Type B pancreatic cell (in vitro differentiated cells): ENCODE measurements at regions not wholly inside any gene's neighbourhood (a gene's known extent, or its start where the extent isn't known, plus 50 kb on each side); places are given as distances from the start of the nearest gene placed in this dataset.

Source experiments
- DNase-seq: peaks from one replicate; pipeline ENCODE4 v3.0.0; 2021; ENCODE audit warnings: mixed read lengths; ENCODE audit not compliant: unreplicated experiment; ENCODE audit errors: extremely low spot score
- H3K27ac Mint-ChIP-seq: 2 replicates; pipeline ENCODE4 v1.8.0; 2021; ENCODE audit warnings: mild to moderate bottlenecking, mixed read lengths
- H3K27me3 Mint-ChIP-seq: 2 replicates; pipeline ENCODE4 v1.8.0; 2021; ENCODE audit warnings: mixed read lengths
- H3K36me3 Mint-ChIP-seq: 2 replicates; pipeline ENCODE4 v1.8.0; 2021; ENCODE audit warnings: mixed read lengths
- H3K4me1 Mint-ChIP-seq: one replicate; pipeline ENCODE4 v1.8.0; 2021; ENCODE audit warnings: mixed read lengths; ENCODE audit not compliant: unreplicated experiment
- H3K4me3 Mint-ChIP-seq: 2 replicates; pipeline ENCODE4 v1.8.0; 2021; ENCODE audit warnings: mild to moderate bottlenecking, mixed read lengths
- H3K9me3 Mint-ChIP-seq: 2 replicates; pipeline ENCODE4 v1.8.0; 2021; ENCODE audit warnings: mixed read lengths
- TF ChIP-seq, protein P1 (sequence below): fragments of 200-600 bp; sonication (generic); conservative IDR thresholded peaks from 2 replicates; pipeline ENCODE4 v1.5.0; 2021; ENCODE audit warnings: antibody characterized with exemption, mild to moderate bottlenecking

DNA sequence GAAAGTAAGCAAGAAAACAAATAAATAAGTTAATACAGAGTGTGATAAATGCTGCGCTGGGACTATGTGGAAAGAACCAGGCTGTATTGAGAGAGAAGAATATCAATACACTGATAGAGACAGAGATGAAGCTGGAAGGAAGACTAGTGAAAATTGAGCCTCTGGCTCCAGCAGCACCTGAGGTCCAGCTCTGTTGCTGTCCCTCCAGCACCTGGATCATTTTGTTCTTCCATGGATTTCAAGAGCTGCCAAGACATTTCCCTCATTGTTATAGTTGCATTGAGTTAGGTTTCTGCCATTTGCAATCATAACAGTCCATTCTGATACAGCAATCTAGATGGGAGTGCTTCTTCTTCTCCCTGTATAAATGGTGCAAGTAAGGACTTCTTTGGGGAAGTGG, 242.7 kb upstream of the FGGY start:
- DNase-seq, result no peak
- H3K9me3 Mint-ChIP-seq, result no peaks in the 10 kb centered on the region
- peaks cover 60% of the 10 kb centered on the region for H3K4me1 Mint-ChIP-seq
- H3K36me3 Mint-ChIP-seq, result no peaks in the 10 kb centered on the region
- H3K27ac Mint-ChIP-seq, result no peak overlapping the region
- TF ChIP-seq, protein P1, sequence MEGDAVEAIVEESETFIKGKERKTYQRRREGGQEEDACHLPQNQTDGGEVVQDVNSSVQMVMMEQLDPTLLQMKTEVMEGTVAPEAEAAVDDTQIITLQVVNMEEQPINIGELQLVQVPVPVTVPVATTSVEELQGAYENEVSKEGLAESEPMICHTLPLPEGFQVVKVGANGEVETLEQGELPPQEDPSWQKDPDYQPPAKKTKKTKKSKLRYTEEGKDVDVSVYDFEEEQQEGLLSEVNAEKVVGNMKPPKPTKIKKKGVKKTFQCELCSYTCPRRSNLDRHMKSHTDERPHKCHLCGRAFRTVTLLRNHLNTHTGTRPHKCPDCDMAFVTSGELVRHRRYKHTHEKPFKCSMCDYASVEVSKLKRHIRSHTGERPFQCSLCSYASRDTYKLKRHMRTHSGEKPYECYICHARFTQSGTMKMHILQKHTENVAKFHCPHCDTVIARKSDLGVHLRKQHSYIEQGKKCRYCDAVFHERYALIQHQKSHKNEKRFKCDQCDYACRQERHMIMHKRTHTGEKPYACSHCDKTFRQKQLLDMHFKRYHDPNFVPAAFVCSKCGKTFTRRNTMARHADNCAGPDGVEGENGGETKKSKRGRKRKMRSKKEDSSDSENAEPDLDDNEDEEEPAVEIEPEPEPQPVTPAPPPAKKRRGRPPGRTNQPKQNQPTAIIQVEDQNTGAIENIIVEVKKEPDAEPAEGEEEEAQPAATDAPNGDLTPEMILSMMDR, result no peak
- H3K27me3 Mint-ChIP-seq, result no peaks in the 10 kb centered on the region
- H3K4me3 Mint-ChIP-seq, result no peak overlapping the region

DNA sequence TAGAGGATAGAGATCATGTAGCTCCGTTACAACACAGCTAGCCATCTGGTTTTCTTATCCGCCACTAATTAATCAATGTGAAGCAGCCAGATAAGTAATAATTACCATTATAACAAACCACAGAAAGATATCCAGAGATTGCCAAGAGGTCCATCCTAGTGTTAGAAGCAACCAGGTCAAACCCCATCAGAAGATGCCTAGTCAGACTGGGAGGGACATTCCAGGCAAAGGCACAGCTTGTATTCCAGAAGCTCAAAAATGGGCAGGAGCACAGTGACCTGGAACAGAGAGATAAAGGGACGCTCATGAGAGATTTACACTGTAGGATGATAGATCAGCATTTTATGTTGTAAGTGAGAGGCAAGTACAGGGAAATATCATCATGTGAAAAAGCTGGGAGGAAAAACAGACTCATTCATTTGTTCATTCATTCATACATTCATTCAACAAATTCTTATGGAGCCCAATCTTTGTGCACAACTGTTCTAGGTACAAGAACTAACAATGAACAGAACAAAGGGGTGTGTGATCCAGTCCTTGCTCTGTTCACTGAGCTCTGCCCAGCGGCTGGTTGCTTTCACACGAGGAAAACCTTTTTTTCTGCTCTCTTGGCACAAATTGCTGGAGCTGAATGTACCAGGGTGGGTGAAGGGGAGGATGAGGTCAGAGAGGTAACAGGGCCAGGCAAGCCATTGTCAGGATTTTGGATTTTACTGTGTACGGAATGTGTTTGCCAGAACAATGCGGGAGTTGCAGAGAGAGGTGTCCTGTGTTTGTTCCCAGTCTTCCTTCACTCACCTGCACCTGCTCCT, 240.8 kb upstream of the FGGY start:
- Mint-ChIP-seq H3K4me1 (peaks cover 70% of the 10 kb centered on the region), H3K27me3 (no peaks in the 10 kb centered on the region), H3K9me3 (peaks cover 2% of the 10 kb centered on the region), H3K27ac (peak overlapping the region; percentile 50), H3K4me3 (no peak overlapping the region), H3K36me3 (no peaks in the 10 kb centered on the region)
- TF ChIP-seq, protein P1, result no peak
- no peak for DNase-seq

DNA sequence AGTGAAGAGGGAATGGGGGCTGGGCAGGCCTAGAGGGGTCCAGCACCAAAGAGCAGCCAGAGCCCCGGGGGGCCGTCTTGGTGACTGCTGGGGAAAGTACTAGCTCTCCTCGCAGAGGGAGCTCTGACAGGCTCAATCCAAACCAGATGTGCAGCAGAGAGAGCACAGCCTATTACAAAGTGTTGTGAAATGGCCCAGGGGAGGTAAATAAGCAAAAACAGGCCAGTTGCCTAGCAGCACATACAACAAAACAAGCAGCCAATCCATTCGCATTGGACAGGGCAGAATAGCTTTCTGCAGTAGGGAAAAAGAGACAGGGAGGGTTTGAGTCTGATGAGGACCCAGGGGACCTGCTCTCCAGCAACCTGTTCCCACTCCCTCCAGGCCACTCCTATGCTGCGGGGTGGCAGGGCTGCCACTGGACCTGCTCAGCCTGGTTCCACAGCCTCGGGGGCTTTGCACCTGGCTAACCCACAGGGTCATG, 239.6 kb upstream of the FGGY start:
- Mint-ChIP-seq H3K27me3 (no peaks in the 10 kb centered on the region), H3K4me1 (peaks cover 76% of the 10 kb centered on the region), H3K9me3 (peaks cover 4% of the 10 kb centered on the region), H3K36me3 (no peaks in the 10 kb centered on the region), H3K4me3 (peak overlapping the region; percentile 69), H3K27ac (peak overlapping the region; percentile 90)
- TF ChIP-seq, protein P1, result no peak
- peak; percentile 73 for DNase-seq

DNA sequence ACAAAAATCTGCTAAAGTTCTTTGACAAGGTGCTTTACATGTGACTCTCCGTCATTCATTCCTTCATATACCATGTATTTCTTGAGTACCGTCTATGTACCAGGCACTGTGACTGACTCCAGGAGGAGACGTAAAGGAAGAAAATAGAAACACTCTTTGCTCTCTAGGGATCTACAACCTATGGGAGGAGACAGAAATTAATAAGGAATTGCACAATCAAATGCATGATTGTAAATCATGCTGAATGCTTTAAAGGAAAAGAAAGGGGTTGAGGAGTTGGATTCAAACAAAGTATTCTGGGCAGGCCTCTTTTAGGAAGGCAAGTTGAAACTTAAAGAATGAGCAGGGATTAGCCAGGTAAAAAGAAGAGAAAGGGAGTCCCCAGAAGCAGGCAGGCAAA, 239.1 kb upstream of the FGGY start:
- Mint-ChIP-seq H3K4me3 (peak overlapping the region; percentile 40), H3K9me3 (peaks cover 4% of the 10 kb centered on the region), H3K27ac (peak overlapping the region; percentile 90), H3K36me3 (no peaks in the 10 kb centered on the region), H3K27me3 (no peaks in the 10 kb centered on the region), H3K4me1 (peaks cover 76% of the 10 kb centered on the region)
- DNase-seq, result no peak
- TF ChIP-seq, protein P1, result no peak

DNA sequence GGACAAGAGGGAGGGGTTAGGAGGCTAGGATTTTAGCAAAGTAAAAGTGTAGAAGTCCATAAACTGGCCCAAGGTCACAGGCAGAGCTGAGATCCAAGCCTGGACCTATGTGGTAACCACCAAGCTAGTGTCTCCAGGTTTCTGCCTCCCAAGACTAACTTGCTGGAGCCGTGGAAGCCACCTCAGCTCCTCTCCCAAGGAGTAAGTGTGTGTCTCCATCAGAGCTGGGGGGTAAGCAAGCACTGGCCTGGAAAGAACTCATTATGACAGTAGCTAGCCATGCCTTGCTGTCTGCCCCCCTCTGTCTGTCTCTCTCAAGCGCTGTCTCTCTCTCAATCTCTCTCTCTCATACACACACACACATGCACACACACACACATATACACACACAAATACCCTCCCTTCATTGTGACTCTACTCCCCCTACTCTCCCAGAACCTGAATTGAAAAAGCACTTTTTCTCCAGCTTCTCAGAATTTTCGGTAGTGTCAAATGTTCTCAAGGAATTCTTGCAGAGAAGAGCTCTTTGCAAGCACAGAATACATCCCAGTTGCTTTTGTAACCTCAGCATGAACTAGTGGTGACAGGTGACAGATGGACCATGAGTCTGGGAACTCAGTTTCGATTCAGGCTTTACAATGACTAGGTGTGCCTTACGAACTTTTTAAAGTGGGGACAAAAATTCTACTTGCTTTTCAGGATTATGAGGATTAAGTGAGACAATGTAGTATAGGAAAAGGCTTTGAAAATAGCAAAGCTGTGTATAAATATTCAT, 238.0 kb upstream of the FGGY start:
- TF ChIP-seq, protein P1, result no peak
- Mint-ChIP-seq H3K9me3 (peaks cover 4% of the 10 kb centered on the region), H3K36me3 (no peaks in the 10 kb centered on the region), H3K4me3 (peak overlapping the region; percentile 80), H3K27me3 (no peaks in the 10 kb centered on the region), H3K27ac (peak overlapping the region; percentile 90), H3K4me1 (peaks cover 79% of the 10 kb centered on the region)
- DNase-seq, result no peak
